ENCODE measurements at regions not wholly inside any gene's neighbourhood (a gene's known extent, or its start where the extent isn't known, plus 50 kb on each side); places are given as distances from the start of the nearest gene placed in this dataset.

DNA sequence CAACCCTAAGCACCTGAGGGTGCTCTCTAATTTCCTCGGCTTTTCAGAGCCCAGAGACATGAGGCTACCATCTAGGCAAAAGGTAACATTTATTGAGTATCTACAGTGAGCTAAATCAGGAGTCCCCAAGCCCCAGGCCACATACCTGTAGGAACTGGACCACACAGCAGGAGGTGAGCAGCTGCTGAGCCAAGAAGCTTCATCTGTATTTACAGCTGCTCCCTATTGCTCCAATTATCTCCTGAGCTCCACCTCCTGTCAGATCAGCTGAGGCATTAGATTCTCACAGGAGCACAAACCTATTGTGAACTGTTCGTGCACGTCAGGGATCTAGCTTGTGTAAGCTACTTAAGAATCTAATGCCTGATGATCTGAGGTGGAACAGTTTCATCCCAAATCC, 70.2 kb downstream of the RND3 start:
- DNase-seq = no peak

DNA sequence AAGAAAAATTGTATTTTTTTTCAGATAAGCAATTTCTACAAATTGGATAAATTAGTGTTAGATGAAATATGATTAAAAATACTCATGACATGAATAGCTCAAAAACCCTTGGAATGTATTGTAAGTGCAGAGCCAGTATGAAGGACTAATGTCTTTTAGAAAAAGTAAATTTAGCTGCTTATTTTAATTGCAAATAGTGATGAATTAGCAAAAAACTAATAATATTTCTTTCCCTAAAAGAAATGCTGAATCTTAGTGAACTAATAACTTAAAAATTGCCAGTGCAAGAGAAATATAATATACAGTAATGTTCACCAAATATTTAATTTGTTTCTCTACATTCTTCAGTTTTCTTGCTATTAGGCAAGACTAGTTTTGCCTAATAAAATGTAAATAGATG, 72.4 kb downstream of the RND3 start:
- DNase-seq = no peak

DNA sequence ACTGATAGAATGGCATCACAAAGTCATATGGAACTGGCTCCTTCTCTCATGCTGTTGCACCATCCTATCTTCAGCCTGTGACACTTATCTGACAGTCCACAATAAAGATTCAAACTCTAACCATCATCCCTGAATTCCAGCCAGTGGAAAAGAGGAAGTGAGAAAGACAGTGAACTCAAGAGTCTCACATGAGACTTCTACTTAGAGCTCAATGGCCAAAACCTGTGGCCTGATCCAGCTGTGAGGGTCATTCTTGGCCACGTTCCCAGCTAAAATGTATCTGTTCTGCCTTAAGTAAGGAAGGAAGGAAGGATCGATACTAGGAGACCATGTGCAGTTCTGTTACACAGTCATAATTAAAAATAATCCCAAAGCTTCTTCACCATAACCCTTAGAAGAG, 73.6 kb downstream of the RND3 start:
- DNase-seq = no peak

DNA sequence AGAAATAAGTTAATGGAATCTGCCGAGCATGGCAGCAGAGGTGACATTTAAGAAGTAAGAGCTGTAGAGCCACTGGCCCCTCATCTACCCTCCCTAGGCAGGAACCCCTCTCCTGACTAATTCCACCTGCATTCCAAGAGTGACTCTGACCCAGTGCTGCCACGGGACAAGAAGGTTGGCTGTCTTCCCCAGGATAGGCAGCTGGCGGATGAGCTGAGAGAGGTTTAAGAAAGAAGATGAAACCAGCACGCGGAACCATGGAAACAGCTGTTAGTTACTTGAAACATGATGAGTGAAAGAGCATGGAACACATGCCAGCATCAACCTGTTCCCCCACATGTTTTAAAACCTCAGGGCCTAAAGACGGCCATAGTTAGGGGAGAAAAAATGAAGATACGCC, 74.1 kb downstream of the RND3 start:
- no peak for DNase-seq

DNA sequence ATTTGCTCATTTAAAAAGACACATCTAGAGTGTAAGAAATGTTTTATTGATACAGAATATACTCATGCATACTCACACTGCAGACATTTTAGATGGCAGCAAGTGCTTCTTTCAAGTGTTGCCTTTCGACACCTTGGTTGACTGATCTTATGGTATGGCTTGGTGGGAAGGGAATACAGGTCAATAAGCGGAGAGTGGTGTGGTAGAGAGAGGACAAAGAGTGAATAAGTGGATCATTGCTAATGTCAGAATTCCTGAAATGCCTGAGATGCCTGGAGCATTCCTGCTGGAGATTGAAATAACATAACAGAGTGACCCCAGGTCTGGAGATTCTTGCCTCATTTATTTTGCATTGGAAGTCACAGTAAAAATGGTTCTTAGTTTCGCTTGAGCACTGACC, 76.7 kb downstream of the RND3 start:
- DNase-seq = no peak

DNA sequence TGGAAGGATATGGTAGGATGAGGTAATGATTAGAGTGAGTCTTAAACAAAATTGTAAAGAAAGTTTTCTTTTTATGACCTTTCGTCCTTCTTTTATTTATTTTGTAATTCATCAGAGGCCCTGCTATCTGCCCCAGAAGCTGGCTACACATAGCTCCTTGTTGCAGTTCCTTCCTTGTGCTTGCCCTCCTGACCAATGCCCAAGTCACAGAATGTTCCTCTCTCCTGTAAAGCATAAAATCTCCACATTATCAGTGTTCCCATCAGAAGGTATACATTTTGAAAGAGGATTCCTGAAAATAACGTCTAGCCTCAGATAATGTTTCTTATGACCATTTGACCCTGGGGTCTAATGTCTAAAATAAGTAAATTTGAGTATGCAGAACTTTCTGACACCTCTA, 78.3 kb downstream of the RND3 start:
- DNase-seq = no peak

DNA sequence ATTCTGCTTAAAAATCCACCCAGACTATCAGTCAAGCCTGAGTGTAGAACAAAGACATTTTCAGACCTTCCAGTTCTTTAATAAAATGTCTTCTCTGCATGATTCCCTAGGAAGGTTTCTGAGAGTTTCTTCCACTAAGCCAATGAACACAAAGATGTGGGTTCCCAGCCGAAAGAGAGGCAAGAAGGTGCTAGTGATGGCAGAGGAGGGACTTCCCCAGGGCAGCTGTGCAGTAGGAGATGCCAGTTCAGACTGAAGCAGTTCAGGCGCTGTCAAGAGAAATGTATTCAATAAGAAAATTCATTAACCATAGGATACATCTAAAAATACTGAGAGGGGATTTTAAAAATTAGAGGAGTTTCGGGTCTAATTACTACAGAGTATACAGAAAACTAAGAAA, 83.3 kb downstream of the RND3 start:
- DNase-seq = no peak

DNA sequence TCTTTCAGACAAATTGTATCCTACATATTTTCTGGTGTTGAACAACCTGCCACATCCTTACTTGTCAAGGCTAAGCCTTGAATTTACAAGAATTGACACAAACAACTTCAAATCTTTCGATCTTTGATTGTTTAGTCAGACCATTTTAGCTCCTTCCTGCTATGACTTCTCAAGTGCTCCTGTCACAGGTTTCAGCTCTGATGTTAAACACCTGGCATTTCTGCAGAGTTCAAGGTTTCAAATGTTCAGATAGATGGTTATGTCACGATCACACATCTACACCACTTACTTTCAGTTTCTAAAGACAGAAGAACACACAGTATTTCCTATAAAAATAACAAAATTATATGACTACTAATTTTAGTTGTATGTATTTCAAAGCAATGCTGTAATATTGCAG, 84.0 kb downstream of the RND3 start:
- DNase-seq = no peak

DNA sequence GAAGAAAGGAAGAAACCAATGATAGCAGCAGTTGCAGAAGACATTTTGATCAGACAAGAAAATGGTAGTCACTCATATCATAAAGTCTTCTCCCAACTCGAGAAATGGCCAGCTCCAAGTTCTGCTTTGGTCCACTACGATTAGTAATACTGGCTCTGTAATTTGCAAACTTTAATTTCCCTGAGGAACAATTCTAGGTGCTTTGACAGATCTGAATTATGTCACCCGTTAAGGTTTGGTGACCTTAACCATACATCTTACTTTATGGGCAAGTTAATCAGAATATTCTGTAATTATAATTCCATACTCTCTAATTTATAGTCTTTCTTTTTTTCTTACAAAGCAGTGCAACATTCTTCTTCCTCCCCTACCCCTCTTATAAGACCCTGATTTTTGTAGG, 84.5 kb downstream of the RND3 start:
- DNase-seq = no peak

DNA sequence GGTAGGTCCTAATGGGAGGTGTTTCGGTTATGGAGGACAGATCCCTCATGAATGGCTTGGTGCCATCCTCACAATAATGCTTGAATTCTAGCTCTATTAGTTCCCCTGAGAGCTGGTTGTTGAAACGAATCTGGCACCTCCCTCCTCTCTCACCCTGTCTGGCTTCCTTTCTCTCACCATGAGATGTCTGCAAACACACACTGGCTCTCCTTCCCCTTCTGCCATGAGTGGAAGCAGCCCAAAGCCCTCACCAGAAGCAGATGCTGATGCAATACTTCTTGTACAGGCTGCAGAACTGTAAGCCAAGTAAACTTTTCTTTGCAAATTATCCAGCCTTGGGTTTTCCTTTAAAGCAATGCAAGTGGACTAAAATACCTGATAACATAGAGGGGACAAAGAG, 86.6 kb downstream of the RND3 start:
- no peak for DNase-seq

DNA sequence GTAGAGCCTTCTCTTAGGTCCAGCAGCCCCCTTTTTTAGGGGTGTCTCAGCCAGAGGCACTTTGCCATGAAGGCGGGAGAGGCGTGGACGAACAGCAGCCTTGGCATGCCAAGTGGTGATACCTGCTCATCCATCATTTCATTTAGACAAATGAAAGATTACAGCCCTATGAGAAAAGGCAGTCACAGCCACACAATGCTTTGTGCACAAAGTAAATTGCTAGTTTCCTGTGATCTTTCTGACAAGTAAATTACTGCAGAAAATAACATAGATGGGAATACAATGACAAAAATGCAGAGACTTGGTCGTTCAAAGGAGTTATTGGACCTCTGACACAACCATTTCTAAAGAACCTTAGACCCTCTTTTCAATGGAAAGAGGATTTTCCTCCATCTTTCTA, 94.9 kb downstream of the RND3 start:
- no peak for DNase-seq

DNA sequence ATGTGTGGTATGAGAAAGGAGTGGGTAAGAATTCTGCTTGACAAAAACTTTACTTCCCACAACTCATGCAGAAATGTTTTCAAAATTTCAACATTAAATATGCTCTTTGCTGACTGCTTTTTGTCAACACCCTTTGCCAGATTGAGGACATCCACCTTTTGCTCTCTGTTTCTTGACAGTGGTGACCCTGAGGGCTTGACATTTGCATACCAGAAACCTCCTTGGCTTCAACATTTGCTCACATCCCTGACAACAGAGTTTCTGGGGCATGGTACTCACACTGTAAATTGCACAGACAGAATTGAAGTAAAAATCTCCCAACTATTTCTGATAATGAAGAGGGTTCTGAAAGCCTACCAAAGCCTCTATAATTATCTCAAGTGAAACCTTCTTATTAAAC, 95.7 kb downstream of the RND3 start:
- DNase-seq = no peak

DNA sequence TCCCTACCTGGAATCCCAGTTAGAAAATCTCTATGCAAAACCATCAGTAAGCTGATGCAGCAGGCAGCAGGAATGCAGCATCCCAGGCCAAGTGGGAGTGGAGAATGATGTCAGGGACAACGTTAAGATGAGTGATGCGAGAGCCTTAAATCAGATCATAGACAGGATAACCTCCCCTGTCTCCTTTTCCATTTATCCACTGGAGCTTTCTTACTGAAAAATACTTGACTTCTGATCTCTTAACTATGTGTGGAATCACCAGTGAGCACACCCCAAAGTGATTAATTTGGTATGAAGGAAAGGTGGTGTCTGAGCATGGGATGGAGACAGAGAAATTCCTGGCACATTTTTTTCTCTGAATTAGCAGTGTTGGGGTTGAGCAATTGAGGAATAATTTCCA, 98.0 kb downstream of the RND3 start:
- no peak for DNase-seq

DNA sequence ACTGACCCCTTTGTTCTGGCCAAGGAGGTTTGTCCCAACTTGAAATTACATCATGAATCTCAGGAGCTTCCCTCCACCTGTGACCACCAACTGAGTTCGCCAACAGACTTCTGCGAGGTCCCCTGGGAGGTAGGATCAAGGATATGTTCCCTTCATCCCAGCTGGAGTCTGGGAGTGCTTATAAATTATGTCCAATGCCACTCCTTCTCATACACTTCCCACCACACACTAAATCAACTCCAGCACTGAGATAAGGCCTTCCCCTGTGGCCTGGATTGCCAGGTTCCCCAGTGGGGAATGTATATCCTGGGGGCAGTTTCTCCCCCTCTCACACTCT, 99.2 kb downstream of the RND3 start:
- no peak for DNase-seq

DNA sequence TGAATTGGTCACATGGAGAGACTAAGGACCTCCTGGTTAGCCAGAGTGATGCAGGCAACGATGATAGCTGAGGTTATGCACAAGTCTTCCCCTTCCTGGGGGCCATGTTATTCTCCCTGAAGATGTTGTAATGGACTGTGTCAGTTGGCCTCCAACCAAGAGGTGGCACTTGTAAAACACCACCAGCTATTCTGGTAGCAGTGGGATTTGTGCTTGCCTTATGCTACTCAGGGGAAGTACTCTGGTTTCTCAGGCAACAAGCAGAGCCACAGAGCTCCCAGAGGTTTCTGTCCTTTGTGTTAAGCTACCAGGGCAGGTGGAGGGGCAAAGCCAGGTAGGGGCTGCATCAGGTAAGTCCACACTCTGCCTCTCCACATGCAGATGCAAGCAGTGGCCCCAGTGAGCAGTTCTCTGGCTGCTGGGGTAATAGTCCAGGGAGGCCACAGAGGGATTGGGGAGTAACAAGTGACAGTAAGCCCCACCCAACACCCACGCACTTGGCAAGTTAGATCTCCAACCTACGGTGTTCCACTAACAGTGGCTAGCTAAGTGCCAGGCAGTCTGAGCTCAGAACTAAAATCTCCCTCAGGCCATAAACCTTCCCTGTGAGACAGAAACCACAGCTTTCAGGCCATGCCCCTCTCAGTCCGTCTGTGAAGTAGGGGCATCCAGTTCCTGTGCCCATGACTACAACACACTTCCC, 99.7 kb downstream of the RND3 start:
- DNase-seq = no peak

DNA sequence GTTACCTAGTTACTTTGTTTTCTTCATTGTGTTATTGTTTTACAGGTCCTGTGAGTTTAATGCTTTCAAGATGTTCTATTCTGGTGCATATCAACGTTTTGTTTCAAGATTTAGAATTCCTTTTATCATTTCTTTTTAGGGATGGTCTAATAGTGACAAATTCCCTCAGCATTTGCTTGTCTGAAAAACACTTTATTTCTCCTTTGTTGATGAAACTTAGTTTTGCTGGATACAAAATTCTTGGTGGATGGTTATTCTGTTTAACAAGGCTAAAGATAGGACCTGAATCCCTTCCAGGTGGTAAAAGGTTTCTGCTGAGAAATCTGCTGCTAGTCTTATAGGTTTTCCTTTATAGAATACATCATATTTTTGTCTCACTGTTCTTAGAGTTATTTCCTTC, 102.3 kb downstream of the RND3 start:
- DNase-seq = no peak

DNA sequence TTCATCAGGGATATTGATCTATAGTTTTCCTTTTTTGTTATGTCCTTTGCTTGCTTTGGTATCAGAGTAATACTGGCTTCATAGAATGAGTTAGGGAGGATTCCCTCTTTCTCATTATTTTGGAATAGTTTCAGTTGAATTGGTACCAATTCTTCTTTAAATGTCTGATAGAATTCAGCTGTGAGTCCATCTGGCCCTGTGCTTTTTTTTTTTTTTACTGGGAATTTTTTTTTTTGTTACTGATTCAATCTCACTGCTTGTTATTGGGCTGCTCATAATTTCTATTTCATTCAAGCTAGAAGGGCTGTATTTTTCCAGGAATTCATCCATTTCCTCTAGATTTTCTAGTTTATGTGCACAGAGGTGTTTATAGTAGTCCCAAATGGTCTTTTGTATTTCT, 103.9 kb downstream of the RND3 start:
- no peak for DNase-seq

DNA sequence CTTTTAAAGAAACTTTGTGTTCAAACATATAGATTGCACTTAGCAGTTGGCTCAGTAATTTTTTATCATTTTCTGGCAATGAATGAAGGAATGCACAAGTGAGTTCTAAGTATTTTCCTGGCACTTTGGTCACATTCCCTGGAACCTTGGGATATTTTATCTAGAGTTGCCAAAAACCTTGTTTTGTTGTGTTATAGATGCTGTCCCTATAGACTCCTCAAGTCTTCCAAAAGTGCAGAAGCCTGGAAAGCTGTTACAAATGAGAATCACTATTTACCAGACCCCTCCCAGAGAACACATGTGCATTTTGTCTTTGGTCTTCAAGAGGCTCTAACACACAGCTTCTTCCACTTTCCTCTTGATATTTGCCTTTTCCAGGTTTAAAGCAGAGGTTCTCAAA, 108.3 kb downstream of the RND3 start:
- DNase-seq = peak; percentile 36

DNA sequence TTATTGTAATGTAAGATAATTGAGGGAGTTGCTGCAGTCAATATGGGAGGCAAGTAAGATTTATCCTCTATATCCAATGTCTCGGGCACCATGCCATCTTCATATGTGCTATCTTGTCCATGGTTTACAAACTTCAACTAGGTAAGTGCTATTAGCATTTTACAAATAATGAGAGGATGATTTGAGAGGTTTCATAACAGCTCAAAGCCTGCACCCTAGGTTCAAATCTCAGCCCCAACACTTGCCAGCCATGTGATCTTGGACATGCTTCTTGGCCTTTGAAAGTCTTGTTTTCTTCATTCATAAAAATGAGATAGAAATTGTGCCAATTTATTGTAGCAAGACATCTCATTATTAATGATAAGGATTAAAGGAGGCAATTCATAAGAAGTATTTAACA, 108.8 kb downstream of the RND3 start:
- DNase-seq = no peak

DNA sequence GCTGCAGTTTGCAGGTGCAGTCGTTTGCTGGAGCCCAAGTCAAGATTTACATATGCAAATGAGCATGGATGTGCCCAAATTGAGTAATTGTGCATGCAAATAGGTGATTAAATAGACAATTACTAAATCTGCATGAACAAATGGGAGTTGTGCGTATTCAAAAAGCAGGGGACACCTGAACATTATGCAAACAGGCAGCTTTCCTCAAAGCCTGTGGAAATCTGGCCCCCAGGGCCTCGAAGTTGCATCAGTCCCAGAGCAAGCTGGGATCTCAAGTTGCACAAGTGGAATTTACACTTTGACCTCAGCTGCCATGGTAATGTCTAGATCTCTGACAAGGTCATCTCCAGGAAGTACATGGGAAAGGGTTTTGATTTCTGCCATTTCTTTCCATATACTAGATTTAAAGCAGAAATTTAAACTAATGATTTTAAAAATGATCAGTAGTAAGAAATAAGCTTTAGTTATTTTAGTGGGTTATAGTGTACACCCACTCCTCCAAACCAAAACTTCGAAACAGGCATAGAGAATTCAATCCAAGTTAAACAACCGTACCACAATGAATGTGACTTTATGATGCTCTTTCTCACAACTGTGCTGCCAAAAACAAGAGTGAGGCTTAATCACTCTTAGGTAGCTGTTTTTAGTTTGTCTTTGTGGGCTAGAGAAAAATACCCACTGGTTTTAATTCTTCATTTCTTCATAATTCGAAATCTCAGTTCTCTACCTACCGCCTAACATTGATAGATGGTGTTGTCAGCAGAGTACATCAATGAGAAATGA, 110.7 kb downstream of the RND3 start:
- no peak for DNase-seq

DNA sequence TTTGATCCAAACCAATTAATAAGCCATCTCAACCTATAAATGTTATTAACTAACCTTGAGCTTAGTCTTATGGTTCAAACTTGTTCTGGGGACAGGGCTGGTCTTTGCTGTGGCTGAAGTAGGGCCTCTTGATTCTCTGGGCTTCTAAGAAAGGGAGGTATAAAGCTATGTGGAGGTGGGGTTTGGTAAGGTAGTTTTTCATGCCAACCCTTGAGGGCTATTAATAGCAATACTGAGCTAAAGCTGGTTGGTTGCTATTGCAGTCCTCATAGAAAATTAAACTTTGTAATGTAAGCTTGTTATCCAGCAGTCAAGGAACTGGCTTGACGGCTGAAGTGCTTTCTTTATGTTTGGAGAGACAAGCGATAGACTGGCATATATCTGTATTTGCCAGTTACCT, 112.1 kb downstream of the RND3 start:
- no peak for DNase-seq

DNA sequence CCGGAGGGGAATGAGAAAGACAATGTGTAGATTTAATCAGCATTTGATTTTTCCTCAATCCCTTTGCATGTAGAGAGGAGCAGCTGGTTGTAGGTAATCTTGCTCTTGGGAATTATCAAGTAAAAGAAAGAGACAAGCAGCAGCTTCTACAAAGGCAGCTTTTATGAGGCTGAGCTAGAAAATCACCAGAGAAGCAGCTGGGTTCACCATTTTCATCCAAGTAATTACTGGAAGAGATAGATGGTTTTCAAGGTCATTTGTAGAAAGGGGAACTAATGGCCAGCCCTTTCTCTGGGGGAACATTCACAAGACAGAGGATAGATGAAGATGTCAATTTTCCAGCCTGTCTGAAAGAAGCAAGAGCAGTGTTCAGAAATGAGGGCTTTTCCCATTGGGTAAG, 113.0 kb downstream of the RND3 start:
- DNase-seq = peak; percentile 56

DNA sequence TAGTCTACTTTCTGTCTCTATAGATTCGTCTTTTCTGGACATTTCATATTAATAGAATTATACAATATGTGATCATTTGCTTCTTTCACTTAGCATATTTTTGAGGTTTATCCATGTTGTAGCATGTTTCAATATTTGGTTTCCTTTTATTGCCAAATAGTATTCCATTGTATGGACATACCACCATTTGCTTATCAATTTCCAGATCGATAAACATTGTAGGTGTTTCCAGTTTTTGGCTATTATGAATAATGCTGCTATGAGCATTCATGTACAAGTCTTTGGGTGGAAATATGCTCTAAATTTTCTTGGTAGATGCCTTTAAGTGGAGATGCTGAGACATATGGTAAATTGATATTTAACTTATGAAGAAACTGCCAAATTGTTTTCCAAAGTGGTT, 114.1 kb downstream of the RND3 start:
- DNase-seq = no peak

DNA sequence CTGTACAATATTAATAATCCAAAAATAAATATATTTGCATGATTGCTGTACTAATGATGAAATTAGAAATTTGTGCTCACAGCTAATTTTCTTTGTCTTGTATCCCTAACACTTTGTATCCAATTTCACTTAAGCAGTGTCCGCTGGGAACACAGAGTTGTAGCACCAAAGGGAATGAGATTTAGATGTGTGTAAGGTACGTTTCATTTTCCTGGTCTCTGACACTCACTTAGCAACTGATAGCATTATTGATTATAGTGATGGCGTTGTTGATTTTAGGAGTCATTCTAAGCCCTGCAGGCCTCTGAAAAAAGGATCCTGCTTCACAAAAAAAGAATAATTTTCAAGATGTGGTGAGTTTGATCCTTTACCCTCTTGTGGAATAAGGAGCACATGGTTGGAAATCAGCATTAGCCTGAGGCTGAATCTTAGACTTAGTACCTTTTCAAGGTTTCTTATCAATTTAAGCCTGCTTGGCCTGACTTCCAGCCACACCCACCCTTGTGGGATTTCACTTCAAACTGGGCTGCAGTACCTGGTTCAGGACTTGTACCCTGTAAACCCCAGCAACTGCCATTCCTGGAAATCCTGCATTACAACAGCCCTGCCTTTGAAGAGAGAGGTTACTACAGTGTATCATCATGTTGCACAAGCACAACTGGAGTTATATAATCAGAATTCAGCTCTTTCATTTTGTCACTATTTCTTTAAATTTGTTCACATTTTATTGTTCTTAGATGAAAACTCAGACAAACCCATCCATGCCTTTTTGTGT, 116.2 kb downstream of the RND3 start:
- no peak for DNase-seq
